SK-N-SH (cell line): ENCODE measurements at regions not wholly inside any gene's neighbourhood (a gene's known extent, or its start where the extent isn't known, plus 50 kb on each side); places are given as distances from the start of the nearest gene placed in this dataset.

ENCODE experiments used
- CTCF ChIP-seq: fragments of 200-600 bp; sonication (generic); IDR thresholded peaks from 2 replicates; pipeline ENCODE4 v1.6.1; 2017; ENCODE audit warnings: antibody characterized with exemption, mild to moderate bottlenecking, moderate library complexity
- EP300 ChIP-seq, 2 experiments: IDR thresholded peaks; 2 replicates each; pipeline versions ENCODE4 v1.4.0 to v1.6.1; 2012; ENCODE audit warnings: borderline replicate concordance in 1 of 2, low read depth in 1 of 2, low read length in 1 of 2
- MAX ChIP-seq: IDR thresholded peaks from 2 replicates; pipeline ENCODE4 v1.4.0; 2012; ENCODE audit warnings: low read depth
- POLR2AphosphoS5 ChIP-seq: IDR thresholded peaks from 2 replicates; pipeline ENCODE4 v1.6.1; 2012; ENCODE audit warnings: low read depth, low read length
- RFX5 ChIP-seq: IDR thresholded peaks from 2 replicates; pipeline ENCODE4 v1.6.1; 2012; ENCODE audit warnings: mild to moderate bottlenecking, improper control_type of control experiment, low read length
- SMC3 ChIP-seq: IDR thresholded peaks from 2 replicates; pipeline ENCODE4 v1.6.1; 2012; ENCODE audit warnings: low read depth, low read length, improper control_type of control experiment
- TAF1 ChIP-seq: IDR thresholded peaks from 2 replicates; pipeline ENCODE4 v1.6.1; 2012; ENCODE audit warnings: low read depth, mild to moderate bottlenecking, low read length, moderate library complexity, borderline replicate concordance

GRCh38 chr1:104189207-104189606 lies 439.5 kb downstream of the AMY1C start:
- TF ChIP-seq CTCF (no peak), SMC3 (no peak), RFX5 (no peak), MAX (no peak), POLR2AphosphoS5 (no peak), EP300 (IDR thresholded peaks at IDR 0.05; ENCODE audit: borderline replicate concordance in 1 of 2, low read depth in 1 of 2, low read length in 1 of 2) (no peak), TAF1 (no peak)
